H9 (cell line): ENCODE measurements at regions not wholly inside any gene's neighbourhood (a gene's known extent, or its start where the extent isn't known, plus 50 kb on each side); places are given as distances from the start of the nearest gene placed in this dataset.

Experiments used
- DNase-seq: peaks from one replicate; pipeline ENCODE4 v3.0.0-alpha.2; 2017
- H2AFZ ChIP-seq: one replicate; pipeline ENCODE4 v1.6.1; 2013; ENCODE audit warnings: mild to moderate bottlenecking, low read length, control low read depth, moderate library complexity
- H2AK5ac ChIP-seq: 2 replicates; pipeline ENCODE4 v1.6.1; 2013; ENCODE audit warnings: low read length, control low read depth, mixed read lengths; ENCODE audit not compliant: insufficient read length
- H2BK120ac ChIP-seq: one replicate; pipeline ENCODE4 v1.6.1; 2013; ENCODE audit warnings: low read depth, mild to moderate bottlenecking, low read length, control low read depth, inconsistent platforms; ENCODE audit not compliant: poor library complexity, severe bottlenecking
- H2BK12ac ChIP-seq: 2 replicates; pipeline ENCODE4 v1.6.1; 2013; ENCODE audit warnings: low read length, control low read depth, mixed read lengths, low read depth; ENCODE audit not compliant: insufficient read length
- H2BK15ac ChIP-seq: 2 replicates; pipeline ENCODE4 v1.6.1; 2013; ENCODE audit warnings: low read depth, low read length, control low read depth
- H2BK20ac ChIP-seq: one replicate; pipeline ENCODE4 v1.6.1; 2013; ENCODE audit warnings: low read depth, mild to moderate bottlenecking, low read length, control low read depth, inconsistent platforms; ENCODE audit not compliant: poor library complexity, severe bottlenecking
- H2BK5ac ChIP-seq: 2 replicates; pipeline ENCODE4 v1.6.1; 2013; ENCODE audit warnings: low read length, control low read depth, mixed read lengths; ENCODE audit not compliant: insufficient read length
- H3K14ac ChIP-seq: 2 replicates; pipeline ENCODE4 v1.6.1; 2013; ENCODE audit warnings: low read length, control low read depth; ENCODE audit not compliant: insufficient read depth
- H3K18ac ChIP-seq: 2 replicates; pipeline ENCODE4 v1.6.1; 2013; ENCODE audit warnings: low read depth, mild to moderate bottlenecking, mixed read lengths, low read length, control low read depth; ENCODE audit not compliant: insufficient read length
- H3K23ac ChIP-seq: 2 replicates; pipeline ENCODE4 v1.6.1; 2013; ENCODE audit warnings: low read length, control low read depth, mixed read lengths, low read depth; ENCODE audit not compliant: insufficient read length
- H3K23me2 ChIP-seq: 2 replicates; pipeline ENCODE4 v1.6.1; 2013; ENCODE audit warnings: low read depth, mild to moderate bottlenecking, mixed read lengths, low read length, control low read depth; ENCODE audit not compliant: insufficient read length, poor library complexity, severe bottlenecking
- H3K27ac ChIP-seq: 2 replicates; pipeline ENCODE4 v1.5.1; 2013; ENCODE audit warnings: low read length, control low read depth, mixed read lengths, low read depth; ENCODE audit not compliant: insufficient read length
- H3K27me3 ChIP-seq: 2 replicates; pipeline ENCODE4 v1.6.1; 2013; ENCODE audit warnings: low read length, control low read depth, inconsistent platforms; ENCODE audit not compliant: insufficient read depth
- H3K4ac ChIP-seq: 2 replicates; pipeline ENCODE4 v1.6.1; 2013; ENCODE audit warnings: low read depth, mild to moderate bottlenecking, control low read depth, inconsistent platforms, low read length, moderate library complexity
- H3K4me1 ChIP-seq: 2 replicates; pipeline ENCODE4 v1.6.1; 2013; ENCODE audit warnings: low read length, control low read depth, inconsistent platforms; ENCODE audit not compliant: insufficient read depth
- H3K4me2 ChIP-seq: 2 replicates; pipeline ENCODE4 v1.6.1; 2013; ENCODE audit warnings: low read length, control low read depth, mixed read lengths; ENCODE audit not compliant: insufficient read length, insufficient read depth
- H3K56ac ChIP-seq: 2 replicates; pipeline ENCODE4 v1.6.1; 2013; ENCODE audit warnings: low read depth, mild to moderate bottlenecking, mixed read lengths, low read length, control low read depth; ENCODE audit not compliant: insufficient read length
- H3K79me1 ChIP-seq: 2 replicates; pipeline ENCODE4 v1.6.1; 2013; ENCODE audit warnings: low read depth, mild to moderate bottlenecking, moderate library complexity, low read length, control low read depth, inconsistent platforms; ENCODE audit not compliant: insufficient read depth, poor library complexity, severe bottlenecking
- H3K79me2 ChIP-seq: 2 replicates; pipeline ENCODE4 v1.6.1; 2013; ENCODE audit warnings: low read length, control low read depth, inconsistent platforms; ENCODE audit not compliant: insufficient read depth
- H3K9ac ChIP-seq: 2 replicates; pipeline ENCODE4 v1.6.1; 2013; ENCODE audit warnings: low read length, control low read depth, mixed read lengths; ENCODE audit not compliant: insufficient read length; ENCODE audit errors: extremely low read depth
- H3K9me3 ChIP-seq: one replicate; pipeline ENCODE4 v1.6.1; 2013; ENCODE audit warnings: low read depth, low read length, inconsistent platforms; ENCODE audit not compliant: control insufficient read depth
- H3T11ph ChIP-seq: one replicate; pipeline ENCODE4 v1.6.1; 2013; ENCODE audit warnings: mild to moderate bottlenecking, low read length, control low read depth, inconsistent platforms
- H4K20me1 ChIP-seq: one replicate; pipeline ENCODE4 v1.6.1; 2013; ENCODE audit not compliant: control insufficient read depth, insufficient read length, insufficient read depth
- H4K5ac ChIP-seq: 2 replicates; pipeline ENCODE4 v1.6.1; 2013; ENCODE audit warnings: low read depth, mild to moderate bottlenecking, mixed read lengths, low read length, control low read depth; ENCODE audit not compliant: insufficient read length
- H4K8ac ChIP-seq: replicated peaks from 2 replicates; pipeline ENCODE4 v1.6.1; 2013; ENCODE audit warnings: low read length, control low read depth, mixed read lengths, low read depth; ENCODE audit not compliant: insufficient read length
- H4K91ac ChIP-seq: 2 replicates; pipeline ENCODE4 v1.6.1; 2013; ENCODE audit warnings: low read depth, mild to moderate bottlenecking, moderate library complexity, mixed read lengths, low read length, control low read depth; ENCODE audit not compliant: insufficient read length
- H3K27ac Mint-ChIP-seq, 3 experiments: 2 replicates in 2 of 3; 3 replicates in 1 of 3; pipeline ENCODE4 v1.8.0; 2020 to 2021; ENCODE audit warnings: mixed read lengths in 3 of 3, mild to moderate bottlenecking in 1 of 3, moderate library complexity in 1 of 3
- H3K27me3 Mint-ChIP-seq: 2 replicates; pipeline ENCODE4 v1.8.0; 2021; ENCODE audit warnings: low read depth, mild to moderate bottlenecking, moderate library complexity, mixed read lengths
- H3K36me3 Mint-ChIP-seq, 3 experiments: 2 replicates in 2 of 3; 3 replicates in 1 of 3; pipeline ENCODE4 v1.8.0; 2020 to 2021; ENCODE audit warnings: low read depth in 3 of 3, mixed read lengths in 3 of 3; ENCODE audit not compliant: insufficient read depth in 1 of 3
- H3K4me1 Mint-ChIP-seq, 2 experiments: 2 replicates each; pipeline ENCODE4 v1.8.0; 2020; ENCODE audit warnings: mixed read lengths in 2 of 2
- H3K4me3 Mint-ChIP-seq, 2 experiments: 2 replicates in 1 of 2; 3 replicates in 1 of 2; pipeline ENCODE4 v1.8.0; 2020 to 2021; ENCODE audit warnings: mild to moderate bottlenecking in 2 of 2, mixed read lengths in 2 of 2, moderate library complexity in 1 of 2
- H3K9me3 Mint-ChIP-seq, 2 experiments: 2 replicates in 1 of 2; 3 replicates in 1 of 2; pipeline ENCODE4 v1.8.0; 2020; ENCODE audit warnings: mild to moderate bottlenecking in 2 of 2, mixed read lengths in 2 of 2, moderate library complexity in 1 of 2
- CTCF ChIP-seq: fragments of 200-600 bp; sonication (generic); conservative IDR thresholded peaks from 3 replicates; pipeline ENCODE4 v1.8.0; 2021; ENCODE audit warnings: antibody characterized with exemption, mild to moderate bottlenecking
- WGBS: extraction: QIAGEN DNeasy Blood & Tissue Kit; methylation state at CpG from one replicate; pipeline ENCODE4 v1.1.7; 2013; ENCODE audit warnings: missing lambda C conversion rate, low lambda C conversion rate, mixed read lengths; ENCODE audit not compliant: insufficient read length; ENCODE audit errors: extremely low coverage; 5-methylcytosine and 5-hydroxymethylcytosine counted together

- Mint-ChIP-seq H3K27me3 (peaks cover 4% of the 10 kb centered on the region; the same call in 1 of the 2 replicates), H3K4me3 (no peak overlapping the region), H3K27ac (no peak overlapping the region), H3K4me1 (peaks cover 3 to 7% of the 10 kb centered on the region in 2 experiments), H3K36me3 (no peaks in the 10 kb centered on the region), H3K9me3 (peaks cover 0 to 2% of the 10 kb centered on the region in 2 experiments; a peak in 1 of 5 replicates)
- Histone ChIP-seq H3K4ac (no peak overlapping the region), H3K4me1 (no peaks in the 10 kb centered on the region), H4K91ac (no peak overlapping the region), H2BK20ac (no peak overlapping the region), H3K79me2 (no peaks in the 10 kb centered on the region), H2AFZ (no peak overlapping the region), H2BK5ac (no peak overlapping the region), H4K20me1 (no peaks in the 10 kb centered on the region), H3K9ac (no peak overlapping the region), H2BK15ac (no peak overlapping the region), H3T11ph (no peak overlapping the region), H3K4me2 (no peak overlapping the region), H2BK12ac (no peak overlapping the region), H3K56ac (no peak overlapping the region), H2BK120ac (no peak overlapping the region), H4K5ac (no peak overlapping the region), H3K9me3 (no peaks in the 10 kb centered on the region), H2AK5ac (no peak overlapping the region), H3K23me2 (no peaks in the 10 kb centered on the region), H3K27ac (no peak overlapping the region), H3K14ac (no peak overlapping the region), H4K8ac (no peak overlapping the region), H3K18ac (no peak overlapping the region), H3K27me3 (no peaks in the 10 kb centered on the region), H3K23ac (no peak overlapping the region), H3K79me1 (no peaks in the 10 kb centered on the region)
- TF ChIP-seq CTCF = peak; percentile 39; the same call in 2 of the 3 replicates
- WGBS = no CpG with 5 or more reads among the region's 2 CpGs
- no peak for DNase-seq
Observed at GRCh38 chr9:32841314-32841713, 58.0 kb downstream of the TMEM215 start.
